Activated effector memory CD4-positive, alpha-beta T cell treated with anti-CD3 and anti-CD28 coated beads, Interleukin-2, amount 50 U/mL, for 16 hours (primary cell): ENCODE measurements at regions not wholly inside any gene's neighbourhood (a gene's known extent, or its start where the extent isn't known, plus 50 kb on each side); places are given as distances from the start of the nearest gene placed in this dataset.

Experiments used
- DNase-seq: peaks from one replicate; pipeline ENCODE4 v3.0.0-alpha.2; 2020

DNA sequence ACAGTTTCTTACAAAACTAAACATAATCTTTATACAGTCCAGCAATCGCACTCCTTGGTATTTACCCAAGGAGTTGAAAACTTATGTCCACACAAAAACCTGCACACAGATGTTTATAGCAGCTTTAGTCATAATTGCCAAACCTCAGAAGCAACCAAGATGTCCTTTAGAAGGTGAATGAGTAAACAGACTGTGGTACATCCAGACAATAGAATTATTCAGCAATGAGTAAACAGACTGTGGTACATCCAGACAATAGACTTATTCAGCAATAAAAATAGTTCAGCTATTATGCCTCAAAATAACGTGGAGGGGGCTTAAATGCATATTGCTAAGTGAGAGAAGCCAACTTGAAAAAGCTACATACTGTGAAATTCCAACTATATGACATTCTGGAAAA, 87.0 kb upstream of the GALNT2 start:
- no peak for DNase-seq

DNA sequence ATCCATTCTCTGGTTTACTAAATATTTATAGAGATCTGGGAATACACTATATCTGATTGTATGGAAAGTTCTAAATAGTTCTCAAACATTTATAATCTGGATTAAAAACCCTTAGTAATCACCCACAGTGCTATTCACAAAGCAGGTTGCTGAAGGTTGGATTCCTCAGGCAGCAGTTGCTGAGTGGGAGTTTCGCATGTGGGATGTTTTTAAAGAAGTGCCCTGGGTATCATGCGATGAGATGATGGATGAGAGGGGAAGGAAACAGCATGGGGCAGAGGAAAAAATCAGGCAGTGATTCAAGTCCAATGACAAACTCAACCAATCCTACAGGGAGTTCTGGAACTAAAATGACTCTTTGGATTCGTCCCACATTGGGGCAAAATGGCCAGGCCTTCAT, 85.3 kb upstream of the GALNT2 start:
- DNase-seq, result no peak

DNA sequence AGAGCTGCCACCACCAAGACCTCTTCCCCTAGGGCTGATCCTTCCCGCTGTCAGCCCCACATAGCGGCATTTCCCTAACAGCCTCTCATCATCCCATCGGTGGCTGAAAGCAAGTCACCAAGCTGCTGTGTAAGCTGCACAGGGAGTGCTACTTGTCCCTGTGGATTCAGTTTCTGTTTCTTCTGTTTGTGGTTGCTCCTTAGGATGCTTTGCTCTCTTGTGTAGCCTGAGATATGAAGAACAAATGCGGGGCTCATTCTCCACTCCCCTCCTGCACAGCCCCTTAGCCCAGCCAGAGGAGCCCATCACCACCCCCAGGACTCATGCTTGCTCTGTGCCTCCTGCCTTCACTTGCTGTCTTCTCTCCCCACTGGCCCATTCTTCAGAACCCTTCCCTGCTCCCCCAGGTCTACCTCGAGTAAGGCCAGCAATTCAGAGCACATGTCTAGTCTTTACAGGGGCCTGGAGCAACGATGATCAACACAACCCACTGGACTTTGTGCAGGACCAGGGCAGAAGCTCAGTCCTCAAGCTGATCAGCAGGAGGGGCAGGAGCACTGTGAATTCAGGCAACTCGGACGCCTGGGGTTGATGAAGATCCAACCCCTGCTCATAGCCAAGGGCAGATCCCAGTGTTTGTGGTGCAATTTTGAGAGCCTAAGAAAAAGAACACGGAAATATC, 82.6 kb upstream of the GALNT2 start:
- no peak for DNase-seq

DNA sequence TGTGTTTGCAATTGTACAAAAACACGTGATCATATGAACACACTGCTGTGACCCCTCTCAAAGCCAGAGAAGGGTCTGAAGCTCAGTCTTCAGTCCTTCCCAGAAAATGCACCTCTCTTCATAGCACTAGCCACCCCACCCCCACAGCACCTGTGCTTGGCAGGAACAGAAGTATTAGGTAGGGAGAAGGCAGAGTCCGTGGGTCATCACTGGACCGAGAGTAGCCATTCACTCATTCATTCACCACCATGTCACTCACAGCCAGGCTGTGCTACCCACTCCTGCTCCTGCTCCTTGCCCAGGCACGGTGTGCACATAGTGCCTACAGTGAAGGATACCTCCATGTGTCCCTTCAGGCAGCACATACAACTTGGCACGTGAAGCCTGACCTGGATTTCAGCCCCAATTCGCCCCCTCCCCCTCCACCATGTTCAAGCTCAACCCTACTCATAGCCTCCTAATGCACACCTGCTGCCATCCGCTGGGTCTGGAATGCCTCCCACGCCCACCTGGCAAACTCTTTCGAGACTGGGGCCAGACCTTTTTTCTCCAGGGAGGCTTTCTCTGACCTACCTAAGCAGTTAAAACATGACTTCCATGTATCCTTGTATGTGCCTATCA, 81.9 kb upstream of the GALNT2 start:
- no peak for DNase-seq

- DNase-seq, result no peak
Observed at GRCh38 chr1:229985613-229986010, 81.4 kb upstream of the GALNT2 start.

DNA sequence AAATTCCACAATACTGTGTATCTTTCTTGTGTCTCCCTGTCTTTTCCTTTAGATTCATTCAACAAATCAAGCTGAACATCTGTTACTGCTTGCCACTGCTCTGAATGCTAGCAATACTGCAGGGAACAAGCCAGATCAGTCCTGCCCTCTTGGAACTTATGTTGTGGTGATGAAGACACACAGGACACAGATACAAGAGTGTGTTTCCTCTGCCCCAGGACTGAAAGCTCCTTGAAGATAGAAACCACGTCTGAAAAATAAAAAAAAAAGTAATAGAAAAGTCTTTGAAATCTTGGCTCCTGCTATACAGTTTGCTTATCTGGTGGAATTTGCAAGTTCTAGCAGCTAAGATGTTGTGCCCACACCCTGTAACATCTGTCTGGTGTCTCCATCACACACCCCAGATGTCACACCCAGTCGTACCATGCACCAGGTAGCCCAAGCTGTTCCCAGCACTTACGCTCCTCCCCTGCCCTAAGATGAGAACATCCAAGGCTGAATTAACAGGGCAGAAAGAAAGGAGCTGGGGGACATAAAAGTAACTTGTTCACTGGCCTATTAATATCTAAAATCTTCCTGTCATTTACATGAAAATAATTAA, 80.2 kb upstream of the GALNT2 start:
- DNase-seq, result no peak

GRCh38 chr1:229987953-229988352, 79.1 kb upstream of the GALNT2 start:
- DNase-seq, result no peak

DNA sequence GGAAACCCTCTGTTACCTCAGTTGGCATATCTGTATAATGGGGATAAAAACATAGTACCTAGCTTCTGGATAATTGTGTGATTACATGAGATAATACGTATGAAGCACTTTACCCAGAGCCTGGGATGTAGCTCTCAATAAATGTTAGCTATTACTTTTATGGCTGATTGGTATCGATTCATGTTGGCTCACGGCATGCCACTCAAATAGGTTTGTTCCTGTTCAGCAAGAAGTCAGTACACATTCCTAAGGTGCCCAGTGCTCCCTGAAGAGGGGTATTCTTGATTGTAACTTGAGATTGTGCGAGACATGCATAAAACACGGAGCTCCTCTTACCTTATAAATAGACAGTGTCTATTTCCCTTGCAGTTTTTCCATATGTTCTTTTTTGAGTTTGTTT, 78.5 kb upstream of the GALNT2 start:
- DNase-seq, result no peak

DNA sequence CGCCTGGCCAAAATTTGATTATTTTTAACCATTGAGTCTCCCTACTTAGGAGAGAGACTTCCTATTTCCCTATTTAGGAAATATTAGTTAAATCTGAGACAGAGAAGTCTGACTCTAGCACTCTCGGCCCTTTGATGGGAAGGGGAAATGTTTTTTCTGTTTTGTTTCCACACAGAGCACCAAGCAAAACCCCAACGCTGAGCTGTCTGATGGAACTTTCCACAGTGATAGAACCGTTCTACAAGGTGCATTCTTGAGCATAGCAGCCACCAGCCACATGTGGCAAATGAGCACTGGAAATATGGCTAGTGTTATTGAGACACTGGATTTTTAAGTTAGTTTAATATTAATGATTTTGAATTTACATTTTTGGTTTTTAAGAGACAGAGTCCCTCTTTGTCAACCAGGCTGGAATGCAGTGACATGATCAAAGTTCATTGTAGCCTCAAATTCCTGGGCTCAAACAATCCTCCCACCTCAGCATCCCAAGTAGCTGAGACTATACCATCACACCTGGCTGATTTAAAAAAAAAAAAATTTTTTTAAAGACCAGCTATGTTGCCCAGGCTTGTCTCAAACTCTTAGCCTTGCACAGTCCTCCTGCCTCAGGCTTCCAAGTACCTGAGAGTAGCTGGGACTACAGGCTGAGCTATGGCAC, 77.3 kb upstream of the GALNT2 start:
- DNase-seq, result no peak

GRCh38 chr1:229990326-229990725, 76.7 kb upstream of the GALNT2 start:
- no peak for DNase-seq

- DNase-seq, result no peak
Observed at GRCh38 chr1:229991104-229991513, 75.9 kb upstream of the GALNT2 start.

DNA sequence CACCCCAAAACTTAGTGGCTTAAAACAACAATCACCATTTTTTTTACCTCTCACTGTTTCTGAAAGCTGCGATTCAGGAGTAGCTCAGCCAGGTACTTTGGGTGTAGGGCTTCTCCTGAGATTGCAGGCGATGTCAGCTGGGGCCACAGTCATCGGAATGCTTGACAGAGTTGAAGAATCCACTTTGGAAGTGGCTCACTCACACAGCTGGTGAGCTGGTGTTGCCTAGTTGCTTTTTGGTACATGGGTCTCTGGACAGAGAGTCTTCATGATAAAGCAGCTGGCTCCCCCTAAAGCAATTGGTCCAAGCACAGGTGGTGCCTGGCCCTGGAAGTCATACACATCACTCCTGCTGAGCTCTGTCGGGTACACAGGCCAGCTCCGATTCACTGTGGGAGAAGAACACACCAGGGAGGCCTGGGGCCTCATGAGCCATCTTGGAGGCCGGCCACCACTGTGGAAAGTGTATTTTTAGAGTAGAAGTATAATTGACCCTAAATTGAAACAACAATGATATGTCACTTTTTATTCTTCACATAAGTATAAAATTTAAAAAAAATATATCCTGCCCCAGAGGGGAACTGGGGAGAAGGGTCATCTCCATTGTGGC, 75.2 kb upstream of the GALNT2 start:
- DNase-seq, result no peak

DNA sequence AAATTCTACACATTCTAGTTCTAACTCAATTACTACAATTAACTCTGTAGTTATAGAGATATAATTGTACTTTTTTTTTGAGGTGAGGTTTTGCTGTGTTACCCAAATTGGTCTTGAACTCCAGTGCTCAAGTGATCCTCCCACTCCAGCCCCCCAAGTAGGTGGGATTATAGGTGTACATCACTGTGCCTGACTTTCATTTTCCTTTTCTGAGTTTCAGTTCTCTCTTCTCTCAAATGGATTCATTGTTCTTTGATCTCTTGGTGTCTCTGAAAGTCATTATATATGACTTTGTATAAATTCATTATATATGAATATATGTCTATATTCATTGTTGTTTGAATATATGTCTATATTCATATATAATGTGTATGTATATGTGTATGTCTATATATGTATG, 74.0 kb upstream of the GALNT2 start:
- no peak for DNase-seq

DNA sequence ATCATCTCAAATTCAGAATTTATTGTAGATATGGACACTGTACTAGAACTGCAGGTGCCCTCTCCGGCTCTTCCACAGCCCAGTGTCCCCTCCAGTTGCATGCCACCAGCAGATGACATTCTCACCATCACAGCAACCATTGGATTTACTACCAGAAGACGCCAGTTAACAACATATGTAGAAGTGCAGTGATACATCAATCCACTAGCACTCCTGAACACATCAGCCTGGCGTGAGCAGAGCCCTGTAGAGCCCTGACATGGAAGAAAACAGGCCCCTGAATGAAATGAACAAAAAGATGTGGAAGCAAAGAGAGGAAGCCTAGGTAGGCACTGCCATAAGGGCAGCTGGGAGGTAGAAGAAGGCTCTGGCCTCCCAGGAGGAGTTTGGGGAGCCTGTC, 73.1 kb upstream of the GALNT2 start:
- no peak for DNase-seq

DNA sequence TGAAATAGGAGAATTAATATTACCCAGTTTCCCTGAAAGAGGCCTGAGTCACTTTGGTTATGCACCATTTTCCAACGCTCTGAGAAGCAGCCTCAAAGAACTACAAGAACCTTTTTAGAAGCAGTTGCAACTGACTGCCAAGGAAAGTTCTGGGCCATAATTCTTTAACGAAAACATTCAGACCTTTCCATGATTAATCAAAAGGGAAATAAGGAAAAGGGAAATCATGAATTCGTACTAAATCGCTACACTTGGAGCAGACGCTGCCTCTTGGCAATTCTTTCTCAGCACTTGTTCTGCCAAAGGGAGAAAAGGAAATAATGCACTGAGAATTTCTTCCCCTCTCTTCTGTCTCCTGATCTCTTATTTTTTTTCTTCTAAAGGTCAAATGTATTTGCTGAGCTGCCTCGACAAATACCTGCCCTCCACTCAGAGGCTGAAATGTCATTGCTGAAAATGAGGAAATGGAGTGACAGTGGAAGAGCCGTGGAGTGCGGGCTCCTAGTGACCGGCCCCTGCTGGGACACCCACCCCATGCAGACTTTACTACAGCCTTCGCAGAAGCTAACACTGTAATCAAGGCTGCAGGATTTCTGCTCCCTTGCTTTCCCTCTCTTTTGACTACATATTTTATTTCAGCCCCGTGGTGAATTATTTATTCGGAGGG, 67.9 kb upstream of the GALNT2 start:
- DNase-seq, result no peak

GRCh38 chr1:230000493-230001184, 66.4 kb upstream of the GALNT2 start:
- DNase-seq, result no peak

GRCh38 chr1:230002164-230002803, 64.8 kb upstream of the GALNT2 start:
- no peak for DNase-seq

GRCh38 chr1:230003409-230003808, 63.6 kb upstream of the GALNT2 start:
- DNase-seq, result no peak

DNA sequence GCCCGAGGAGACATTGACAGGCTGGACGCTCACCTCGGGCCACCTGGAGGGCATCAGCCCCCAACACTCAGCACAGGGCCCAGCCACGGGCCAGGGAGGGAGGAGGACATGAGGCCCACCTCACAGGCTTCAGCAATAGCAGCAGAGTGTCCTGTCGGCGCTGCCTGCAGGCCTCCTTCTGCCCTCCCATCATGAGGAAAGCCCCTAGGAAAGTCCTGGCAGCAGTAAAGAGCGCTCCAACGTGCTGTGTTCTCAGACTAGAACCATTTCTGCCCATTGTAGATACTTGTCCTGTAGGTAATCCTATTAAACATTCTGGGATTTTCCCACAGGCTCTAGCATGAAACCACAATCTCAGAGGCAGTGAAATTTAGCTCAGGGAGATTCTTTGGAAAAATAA, 62.0 kb upstream of the GALNT2 start:
- DNase-seq, result no peak

- DNase-seq, result no peak
Observed at GRCh38 chr1:230008721-230009120, 58.3 kb upstream of the GALNT2 start.

GRCh38 chr1:230009611-230010313, 57.3 kb upstream of the GALNT2 start:
- no peak for DNase-seq
